ENCODE measurements at regions not wholly inside any gene's neighbourhood (a gene's known extent, or its start where the extent isn't known, plus 50 kb on each side); places are given as distances from the start of the nearest gene placed in this dataset.

DNA sequence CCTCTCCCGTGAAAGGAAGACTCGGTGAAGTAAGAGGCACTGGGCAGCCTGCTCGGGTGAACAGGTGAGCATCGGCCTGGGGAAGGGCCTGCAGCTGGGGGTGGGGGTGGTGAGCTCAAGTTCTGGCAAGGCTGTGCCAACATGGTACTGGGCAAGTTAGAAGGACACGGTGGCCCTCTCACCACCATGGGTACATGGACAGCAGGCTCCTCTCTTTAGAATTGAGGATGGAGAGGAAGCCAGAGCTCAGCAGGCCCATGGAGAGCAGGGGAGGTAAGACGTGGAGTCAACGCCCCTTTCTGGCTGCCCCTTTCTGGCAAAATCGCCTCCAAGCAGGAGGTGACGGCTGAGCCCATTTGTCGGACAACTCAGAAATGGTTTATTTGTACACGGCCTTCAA is 135.6 kb downstream of the ANKRD60 start:
- ATAC-seq (no peak), DNase-seq (ENCODE audit: low read depth, low spot score) (no peak)
- Histone ChIP-seq H3K9me2 (ENCODE audit: insufficient read depth) (no peaks in the 10 kb centered on the region), H3K27me3 (ENCODE audit: insufficient read depth, low read length) (peaks cover 36% of the 10 kb centered on the region), H3K27ac (ENCODE audit: low read depth, low read length) (no peak overlapping the region), H3K9ac (ENCODE audit: low read length) (no peak overlapping the region), H3K4me2 (ENCODE audit: low read length) (no peak overlapping the region), H3K4me3 (replicated peaks in 1 of 2; ENCODE audit: low read depth in 1 of 2, low read length in 2 of 2) (no peak overlapping the region), H3K9me3 (ENCODE audit: control insufficient read depth in 1 of 2, insufficient read depth in 1 of 2, low read depth in 1 of 2, low read length in 2 of 2) (no peaks in the 10 kb centered on the region), H4K20me1 (ENCODE audit: insufficient read depth) (no peaks in the 10 kb centered on the region), H2AFZ (ENCODE audit: low read depth, low read length, poor library complexity, severe bottlenecking) (no peak overlapping the region), H3K36me3 (ENCODE audit: control insufficient read depth in 1 of 2, insufficient read depth in 2 of 2, low read length in 2 of 2) (no peaks in the 10 kb centered on the region), H3K79me2 (ENCODE audit: insufficient read depth, low read length) (no peaks in the 10 kb centered on the region), H3K4me1 (ENCODE audit: control insufficient read depth in 1 of 2, insufficient read depth in 2 of 2, low read length in 2 of 2) (no peaks in the 10 kb centered on the region)
- BruUV-seq (replicated peaks): no TSS peak
- ChIA-PET POLR2A (no interaction called here), CTCF (no interaction called here), RAD21 (ENCODE audit: low non-redundant PET in 1 of 2, low total read pairs in 2 of 2, uncharacterized antibody in 2 of 2, unreplicated experiment in 2 of 2) (no interaction called here)
- intact Hi-C loops (cut with micrococcal nuclease): no loop called here
- TF ChIP-seq ELF1 (IDR thresholded peaks at IDR 0.05; ENCODE audit: borderline replicate concordance, low read depth) (no peak), ZFX (IDR thresholded peaks at IDR 0.05) (no peak), SRF (IDR thresholded peaks at IDR 0.05; ENCODE audit: low read depth) (no peak), JUND (IDR thresholded peaks at IDR 0.05) (no peak), SP1 (IDR thresholded peaks at IDR 0.05; ENCODE audit: low read depth) (no peak), TCF7L2 (IDR thresholded peaks at IDR 0.05; ENCODE audit: borderline replicate concordance, extremely low read depth, insufficient read depth, insufficient read length) (no peak), POLR2AphosphoS5 (IDR thresholded peaks at IDR 0.05; ENCODE audit: low read depth, low read length) (no peak), EZH2 (IDR thresholded peaks at IDR 0.05) (no peak), SIN3A (IDR thresholded peaks at IDR 0.05; ENCODE audit: low read depth) (no peak), CEBPB (IDR thresholded peaks at IDR 0.05; ENCODE audit: low read depth) (no peak), FOSL1 (IDR thresholded peaks at IDR 0.05; ENCODE audit: low read depth) (no peak), POLR2A (IDR thresholded peaks at IDR 0.05; ENCODE audit: borderline replicate concordance, extremely low read depth, insufficient read depth, insufficient read length) (no peak)
- TF ChIP-seq, protein P1, sequence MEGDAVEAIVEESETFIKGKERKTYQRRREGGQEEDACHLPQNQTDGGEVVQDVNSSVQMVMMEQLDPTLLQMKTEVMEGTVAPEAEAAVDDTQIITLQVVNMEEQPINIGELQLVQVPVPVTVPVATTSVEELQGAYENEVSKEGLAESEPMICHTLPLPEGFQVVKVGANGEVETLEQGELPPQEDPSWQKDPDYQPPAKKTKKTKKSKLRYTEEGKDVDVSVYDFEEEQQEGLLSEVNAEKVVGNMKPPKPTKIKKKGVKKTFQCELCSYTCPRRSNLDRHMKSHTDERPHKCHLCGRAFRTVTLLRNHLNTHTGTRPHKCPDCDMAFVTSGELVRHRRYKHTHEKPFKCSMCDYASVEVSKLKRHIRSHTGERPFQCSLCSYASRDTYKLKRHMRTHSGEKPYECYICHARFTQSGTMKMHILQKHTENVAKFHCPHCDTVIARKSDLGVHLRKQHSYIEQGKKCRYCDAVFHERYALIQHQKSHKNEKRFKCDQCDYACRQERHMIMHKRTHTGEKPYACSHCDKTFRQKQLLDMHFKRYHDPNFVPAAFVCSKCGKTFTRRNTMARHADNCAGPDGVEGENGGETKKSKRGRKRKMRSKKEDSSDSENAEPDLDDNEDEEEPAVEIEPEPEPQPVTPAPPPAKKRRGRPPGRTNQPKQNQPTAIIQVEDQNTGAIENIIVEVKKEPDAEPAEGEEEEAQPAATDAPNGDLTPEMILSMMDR (IDR thresholded peaks at IDR 0.05 in 2 of 3, conservative IDR thresholded peaks at IDR 0.05 in 1 of 3; ENCODE audit: borderline replicate concordance in 1 of 3, insufficient read depth in 1 of 3, low read depth in 2 of 3, low read length in 2 of 3): no peak
- TF ChIP-seq, protein P2, sequence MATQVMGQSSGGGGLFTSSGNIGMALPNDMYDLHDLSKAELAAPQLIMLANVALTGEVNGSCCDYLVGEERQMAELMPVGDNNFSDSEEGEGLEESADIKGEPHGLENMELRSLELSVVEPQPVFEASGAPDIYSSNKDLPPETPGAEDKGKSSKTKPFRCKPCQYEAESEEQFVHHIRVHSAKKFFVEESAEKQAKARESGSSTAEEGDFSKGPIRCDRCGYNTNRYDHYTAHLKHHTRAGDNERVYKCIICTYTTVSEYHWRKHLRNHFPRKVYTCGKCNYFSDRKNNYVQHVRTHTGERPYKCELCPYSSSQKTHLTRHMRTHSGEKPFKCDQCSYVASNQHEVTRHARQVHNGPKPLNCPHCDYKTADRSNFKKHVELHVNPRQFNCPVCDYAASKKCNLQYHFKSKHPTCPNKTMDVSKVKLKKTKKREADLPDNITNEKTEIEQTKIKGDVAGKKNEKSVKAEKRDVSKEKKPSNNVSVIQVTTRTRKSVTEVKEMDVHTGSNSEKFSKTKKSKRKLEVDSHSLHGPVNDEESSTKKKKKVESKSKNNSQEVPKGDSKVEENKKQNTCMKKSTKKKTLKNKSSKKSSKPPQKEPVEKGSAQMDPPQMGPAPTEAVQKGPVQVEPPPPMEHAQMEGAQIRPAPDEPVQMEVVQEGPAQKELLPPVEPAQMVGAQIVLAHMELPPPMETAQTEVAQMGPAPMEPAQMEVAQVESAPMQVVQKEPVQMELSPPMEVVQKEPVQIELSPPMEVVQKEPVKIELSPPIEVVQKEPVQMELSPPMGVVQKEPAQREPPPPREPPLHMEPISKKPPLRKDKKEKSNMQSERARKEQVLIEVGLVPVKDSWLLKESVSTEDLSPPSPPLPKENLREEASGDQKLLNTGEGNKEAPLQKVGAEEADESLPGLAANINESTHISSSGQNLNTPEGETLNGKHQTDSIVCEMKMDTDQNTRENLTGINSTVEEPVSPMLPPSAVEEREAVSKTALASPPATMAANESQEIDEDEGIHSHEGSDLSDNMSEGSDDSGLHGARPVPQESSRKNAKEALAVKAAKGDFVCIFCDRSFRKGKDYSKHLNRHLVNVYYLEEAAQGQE (IDR thresholded peaks at IDR 0.05; ENCODE audit: low read depth): no peak
- TF ChIP-seq, protein P3, sequence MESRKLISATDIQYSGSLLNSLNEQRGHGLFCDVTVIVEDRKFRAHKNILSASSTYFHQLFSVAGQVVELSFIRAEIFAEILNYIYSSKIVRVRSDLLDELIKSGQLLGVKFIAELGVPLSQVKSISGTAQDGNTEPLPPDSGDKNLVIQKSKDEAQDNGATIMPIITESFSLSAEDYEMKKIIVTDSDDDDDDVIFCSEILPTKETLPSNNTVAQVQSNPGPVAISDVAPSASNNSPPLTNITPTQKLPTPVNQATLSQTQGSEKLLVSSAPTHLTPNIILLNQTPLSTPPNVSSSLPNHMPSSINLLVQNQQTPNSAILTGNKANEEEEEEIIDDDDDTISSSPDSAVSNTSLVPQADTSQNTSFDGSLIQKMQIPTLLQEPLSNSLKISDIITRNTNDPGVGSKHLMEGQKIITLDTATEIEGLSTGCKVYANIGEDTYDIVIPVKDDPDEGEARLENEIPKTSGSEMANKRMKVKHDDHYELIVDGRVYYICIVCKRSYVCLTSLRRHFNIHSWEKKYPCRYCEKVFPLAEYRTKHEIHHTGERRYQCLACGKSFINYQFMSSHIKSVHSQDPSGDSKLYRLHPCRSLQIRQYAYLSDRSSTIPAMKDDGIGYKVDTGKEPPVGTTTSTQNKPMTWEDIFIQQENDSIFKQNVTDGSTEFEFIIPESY (IDR thresholded peaks at IDR 0.05; ENCODE audit: extremely low read depth, insufficient replicate concordance, low read length): no peak
- TF ChIP-seq, protein P4, sequence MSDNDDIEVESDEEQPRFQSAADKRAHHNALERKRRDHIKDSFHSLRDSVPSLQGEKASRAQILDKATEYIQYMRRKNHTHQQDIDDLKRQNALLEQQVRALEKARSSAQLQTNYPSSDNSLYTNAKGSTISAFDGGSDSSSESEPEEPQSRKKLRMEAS (IDR thresholded peaks at IDR 0.05): no peak

Measured in HCT116 (cell line).